Kidney epithelial cell (primary cell): ENCODE measurements at regions not wholly inside any gene's neighbourhood (a gene's known extent, or its start where the extent isn't known, plus 50 kb on each side); places are given as distances from the start of the nearest gene placed in this dataset.

Experiments
- DNase-seq: peaks from one replicate; pipeline ENCODE4 v3.0.0-alpha.2; 2010; ENCODE audit warnings: low read depth
- H3K27me3 ChIP-seq: 2 replicates; pipeline ENCODE4 v1.6.0; 2011; ENCODE audit warnings: low read length; ENCODE audit not compliant: control insufficient read depth, insufficient read depth
- H3K36me3 ChIP-seq: 2 replicates; pipeline ENCODE4 v1.5.1; 2011; ENCODE audit warnings: low read length; ENCODE audit not compliant: control insufficient read depth, insufficient read depth
- H3K4me3 ChIP-seq: 2 replicates; pipeline ENCODE4 v1.5.1; 2011; ENCODE audit warnings: low read depth, mild to moderate bottlenecking, control low read depth, low read length
- TF ChIP-seq, protein P1 (sequence below): IDR thresholded peaks from 2 replicates; pipeline ENCODE4 v1.5.1; 2011; ENCODE audit warnings: mild to moderate bottlenecking, moderate library complexity, low read length, control low read depth, inconsistent platforms; ENCODE audit not compliant: insufficient read depth, poor library complexity, severe bottlenecking

DNA sequence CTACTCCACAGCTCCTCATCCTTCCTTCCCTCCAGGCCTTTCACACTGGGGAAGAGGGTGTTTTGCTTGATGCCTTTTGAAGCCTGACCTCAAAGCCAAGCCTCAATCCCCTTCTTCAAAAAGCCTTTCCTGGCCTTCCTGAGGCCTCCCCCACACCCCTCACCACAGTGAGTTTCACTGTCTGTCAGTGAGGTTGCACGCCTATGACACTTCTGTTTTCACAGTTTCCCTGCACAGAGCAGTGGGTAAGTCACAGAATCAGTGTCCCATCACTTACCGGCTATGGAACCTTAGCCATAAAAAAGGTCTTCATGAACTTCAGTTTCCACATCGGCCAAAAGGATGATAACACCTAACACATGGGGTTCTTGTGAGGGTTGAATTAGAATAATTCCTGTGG is 371.4 kb downstream of the UQCRFS1 start:
- TF ChIP-seq, protein P1, sequence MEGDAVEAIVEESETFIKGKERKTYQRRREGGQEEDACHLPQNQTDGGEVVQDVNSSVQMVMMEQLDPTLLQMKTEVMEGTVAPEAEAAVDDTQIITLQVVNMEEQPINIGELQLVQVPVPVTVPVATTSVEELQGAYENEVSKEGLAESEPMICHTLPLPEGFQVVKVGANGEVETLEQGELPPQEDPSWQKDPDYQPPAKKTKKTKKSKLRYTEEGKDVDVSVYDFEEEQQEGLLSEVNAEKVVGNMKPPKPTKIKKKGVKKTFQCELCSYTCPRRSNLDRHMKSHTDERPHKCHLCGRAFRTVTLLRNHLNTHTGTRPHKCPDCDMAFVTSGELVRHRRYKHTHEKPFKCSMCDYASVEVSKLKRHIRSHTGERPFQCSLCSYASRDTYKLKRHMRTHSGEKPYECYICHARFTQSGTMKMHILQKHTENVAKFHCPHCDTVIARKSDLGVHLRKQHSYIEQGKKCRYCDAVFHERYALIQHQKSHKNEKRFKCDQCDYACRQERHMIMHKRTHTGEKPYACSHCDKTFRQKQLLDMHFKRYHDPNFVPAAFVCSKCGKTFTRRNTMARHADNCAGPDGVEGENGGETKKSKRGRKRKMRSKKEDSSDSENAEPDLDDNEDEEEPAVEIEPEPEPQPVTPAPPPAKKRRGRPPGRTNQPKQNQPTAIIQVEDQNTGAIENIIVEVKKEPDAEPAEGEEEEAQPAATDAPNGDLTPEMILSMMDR, result no peak
- H3K27me3 ChIP-seq, result no peaks in the 10 kb centered on the region
- no peaks in the 10 kb centered on the region for H3K36me3 ChIP-seq
- no peak overlapping the region for H3K4me3 ChIP-seq
- DNase-seq, result no peak

DNA sequence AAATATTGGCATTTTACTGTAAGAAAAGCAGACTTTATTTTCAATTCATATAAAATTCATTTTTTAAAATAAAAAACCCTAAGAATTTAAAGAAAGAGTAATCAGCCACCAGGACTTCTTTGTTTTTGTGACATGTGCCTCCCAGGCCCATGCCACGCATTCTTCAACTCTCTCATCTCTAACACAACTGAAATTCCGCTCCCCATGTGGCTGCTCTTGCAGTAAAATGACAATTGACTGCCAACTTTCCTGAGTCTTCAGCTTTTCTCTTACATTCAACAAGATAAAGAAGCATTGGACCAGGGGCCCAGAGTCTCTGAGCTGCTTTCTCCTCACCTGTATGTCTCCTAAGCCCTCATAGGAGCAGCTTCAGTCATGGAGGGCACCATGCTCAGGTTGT is 372.1 kb downstream of the UQCRFS1 start:
- no peaks in the 10 kb centered on the region for H3K36me3 ChIP-seq
- H3K4me3 ChIP-seq, result no peak overlapping the region
- TF ChIP-seq, protein P1, result no peak
- no peak for DNase-seq
- H3K27me3 ChIP-seq, result no peaks in the 10 kb centered on the region

DNA sequence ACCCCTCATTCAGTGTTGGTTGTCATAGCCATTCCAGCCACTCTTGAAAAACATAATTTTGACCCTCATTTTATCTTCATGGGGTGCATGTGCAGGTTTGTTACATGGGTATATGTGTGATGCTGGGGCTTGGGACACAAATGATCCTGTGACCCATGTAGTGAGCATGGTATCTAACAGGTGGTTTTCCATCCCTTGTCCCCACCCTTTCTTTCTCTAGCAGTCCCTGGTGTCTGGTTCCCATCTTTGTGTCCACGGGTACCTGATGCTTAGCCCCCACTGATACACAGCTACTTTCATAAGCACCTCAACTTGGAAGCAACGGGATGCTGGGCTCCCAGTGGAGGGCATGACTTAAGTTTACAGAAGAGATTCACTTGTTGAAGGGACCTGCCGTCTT is 373.5 kb downstream of the UQCRFS1 start:
- no peak for DNase-seq
- TF ChIP-seq, protein P1, result no peak
- Histone ChIP-seq H3K36me3 (no peaks in the 10 kb centered on the region), H3K27me3 (no peaks in the 10 kb centered on the region), H3K4me3 (no peak overlapping the region)

DNA sequence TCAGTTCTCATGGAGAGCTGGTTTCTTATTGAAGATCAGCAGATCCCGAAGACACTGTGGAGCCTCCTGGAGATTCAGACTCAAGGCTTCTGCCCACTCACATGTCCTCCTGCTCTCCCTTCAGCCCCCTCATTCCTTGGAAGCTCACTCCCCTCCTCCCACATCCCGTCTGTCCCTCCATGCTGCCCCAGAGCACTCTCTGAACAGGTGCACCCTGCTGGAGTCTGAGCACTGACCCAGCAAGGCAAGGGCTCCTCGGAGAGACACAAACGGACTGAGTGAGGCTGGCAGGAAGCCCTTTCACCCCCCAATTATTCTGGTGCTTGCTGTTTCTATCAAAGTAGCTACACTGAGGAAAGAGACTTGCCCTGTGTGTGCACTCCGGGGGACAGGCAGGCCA is 374.0 kb downstream of the UQCRFS1 start:
- Histone ChIP-seq H3K27me3 (no peaks in the 10 kb centered on the region), H3K36me3 (no peaks in the 10 kb centered on the region), H3K4me3 (no peak overlapping the region)
- TF ChIP-seq, protein P1, result no peak
- no peak for DNase-seq

DNA sequence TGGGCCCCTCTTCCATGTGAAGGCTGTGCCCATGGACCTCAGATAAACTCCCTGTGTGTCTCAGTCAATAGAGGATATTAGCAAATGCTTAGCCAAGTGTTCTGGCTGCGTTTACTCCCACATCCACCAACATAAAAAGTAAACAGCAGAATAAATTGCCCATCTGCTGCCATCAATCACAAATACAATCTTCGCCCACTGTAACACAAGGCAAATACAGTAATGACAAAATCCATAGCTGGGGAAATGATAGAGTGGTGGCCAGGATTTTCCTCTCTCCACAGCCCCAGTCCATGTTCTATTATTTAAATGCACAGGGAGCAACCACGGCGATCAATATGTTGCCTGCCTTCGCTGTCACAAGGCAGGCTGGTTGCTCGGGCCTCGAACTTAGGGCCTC is 376.5 kb downstream of the UQCRFS1 start:
- TF ChIP-seq, protein P1, result no peak
- Histone ChIP-seq H3K36me3 (no peaks in the 10 kb centered on the region), H3K4me3 (no peak overlapping the region), H3K27me3 (no peaks in the 10 kb centered on the region)
- no peak for DNase-seq

DNA sequence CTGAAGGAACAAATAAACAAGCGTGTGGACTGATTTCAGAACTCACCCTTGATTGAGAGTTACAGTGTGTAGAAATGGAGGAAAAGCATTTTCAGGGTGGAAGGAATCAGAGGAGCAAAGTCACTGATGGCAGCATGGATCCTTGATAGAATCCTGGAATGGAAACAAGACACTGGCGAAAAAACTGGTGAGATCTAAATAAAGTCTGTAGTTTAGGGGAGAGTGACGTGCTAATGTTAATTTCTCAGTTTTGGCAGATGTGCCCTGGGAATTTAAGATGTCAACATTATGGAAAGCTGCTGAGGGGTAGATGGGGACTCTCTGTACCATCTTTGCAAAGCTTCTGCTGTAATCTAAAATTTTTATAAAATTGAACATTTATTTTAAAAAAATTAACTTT is 378.0 kb downstream of the UQCRFS1 start:
- H3K4me3 ChIP-seq, result no peak overlapping the region
- no peaks in the 10 kb centered on the region for H3K27me3 ChIP-seq
- TF ChIP-seq, protein P1, result no peak
- no peak for DNase-seq
- H3K36me3 ChIP-seq, result no peaks in the 10 kb centered on the region
